Caco-2 (cell line): ENCODE measurements at regions not wholly inside any gene's neighbourhood (a gene's known extent, or its start where the extent isn't known, plus 50 kb on each side); places are given as distances from the start of the nearest gene placed in this dataset.

Experiments
- BruUV-seq: library from RNA; stranded (reverse); fragments of 400-500 nt; replicated peaks from 2 replicates; lab custom pipeline; 2021; lab: Mats Ljungman, UMichigan
- CTCF ChIA-PET: fragments of 300-600 bp; sonication (Branson Sonifier 250); formaldehyde crosslinking; loops from one replicate; lab custom pipeline; 2022; ENCODE audit warnings: antibody characterized with exemption; lab: Charles Lee
- POLR2A ChIA-PET: fragments of 300-600 bp; sonication (Branson Sonifier 250); formaldehyde crosslinking; loops from one replicate; lab custom pipeline; 2022; ENCODE audit warnings: antibody characterized with exemption; lab: Charles Lee
- DNase-seq, 2 experiments: peaks; one replicate each; pipeline versions ENCODE4 v3.0.0 to v3.0.0-alpha.2; 2020 to 2022
- H3K27me3 ChIP-seq: replicated peaks from 2 replicates; pipeline ENCODE4 v1.6.0; 2011; ENCODE audit warnings: low read length; ENCODE audit not compliant: control insufficient read depth, insufficient read depth
- H3K36me3 ChIP-seq: 2 replicates; pipeline ENCODE4 v1.5.1; 2011; ENCODE audit warnings: low read length; ENCODE audit not compliant: control insufficient read depth, insufficient read depth
- H3K4me1 ChIP-seq: fragments of 250-450 bp; sonication (Bioruptor Pico); 2 replicates; pipeline ENCODE4 v1.5.1; 2020; ENCODE audit warnings: mild to moderate bottlenecking
- H3K4me3 ChIP-seq: 2 replicates; pipeline ENCODE4 v1.5.1; 2011; ENCODE audit warnings: low read depth, mild to moderate bottlenecking, control low read depth, low read length
- H3K9me3 ChIP-seq: fragments of 250-450 bp; sonication (Bioruptor Pico); 2 replicates; pipeline ENCODE4 v1.5.1; 2020; ENCODE audit warnings: mild to moderate bottlenecking, moderate library complexity
- H3K27ac Mint-ChIP-seq: one replicate; pipeline ENCODE4 v1.8.0; 2022; ENCODE audit warnings: mixed read lengths; ENCODE audit not compliant: unreplicated experiment
- H3K27me3 Mint-ChIP-seq: one replicate; pipeline ENCODE4 v1.8.0; 2022; ENCODE audit warnings: mixed read lengths; ENCODE audit not compliant: insufficient read depth, unreplicated experiment
- H3K36me3 Mint-ChIP-seq: one replicate; pipeline ENCODE4 v1.8.0; 2022; ENCODE audit warnings: mild to moderate bottlenecking, mixed read lengths; ENCODE audit not compliant: insufficient read depth, unreplicated experiment
- H3K4me1 Mint-ChIP-seq: one replicate; pipeline ENCODE4 v1.8.0; 2022; ENCODE audit warnings: low read depth, mixed read lengths; ENCODE audit not compliant: unreplicated experiment
- H3K4me3 Mint-ChIP-seq: one replicate; pipeline ENCODE4 v1.8.0; 2022; ENCODE audit warnings: mild to moderate bottlenecking, moderate library complexity, mixed read lengths; ENCODE audit not compliant: unreplicated experiment
- H3K9me3 Mint-ChIP-seq: one replicate; pipeline ENCODE4 v1.8.0; 2022; ENCODE audit warnings: mixed read lengths; ENCODE audit not compliant: unreplicated experiment
- CTCF ChIP-seq, 2 experiments: fragments of 200-600 bp in 1 of 2; IDR thresholded peaks; 1 replicate in 1 of 2; 2 replicates in 1 of 2; pipeline versions ENCODE4 v1.5.1 to v1.8.0; 2011 to 2022; ENCODE audit warnings: antibody characterized with exemption in 1 of 2, control low read depth in 1 of 2, inconsistent platforms in 1 of 2, low read depth in 1 of 2, low read length in 1 of 2, mild to moderate bottlenecking in 1 of 2, moderate library complexity in 1 of 2; ENCODE audit not compliant: insufficient read depth in 1 of 2, severe bottlenecking in 1 of 2, unreplicated experiment in 1 of 2
- intact Hi-C: fragments of 100-400 bp; cut with micrococcal nuclease; formaldehyde crosslinking; loops from one replicate; pipeline ENCODE4 v1.10.0; 2022; ENCODE audit not compliant: unreplicated experiment

- intact Hi-C loops, result no loop called here
- no peak for TF ChIP-seq CTCF (IDR thresholded peaks at IDR 0.05; ENCODE audit: insufficient read depth in 1 of 2, low read depth in 1 of 2, low read length in 1 of 2, severe bottlenecking in 1 of 2, unreplicated experiment in 1 of 2)
- no peak for DNase-seq
- Mint-ChIP-seq H3K27ac (no peak overlapping the region), H3K4me3 (no peak overlapping the region), H3K9me3 (no peaks in the 10 kb centered on the region), H3K27me3 (no peaks in the 10 kb centered on the region), H3K4me1 (no peaks in the 10 kb centered on the region), H3K36me3 (no peaks in the 10 kb centered on the region)
- peaks cover 4% of the 10 kb centered on the region; the same call in 1 of the 2 replicates for H3K9me3 ChIP-seq
- H3K27me3 ChIP-seq, result no peaks in the 10 kb centered on the region
- ChIA-PET POLR2A (no interaction called here), CTCF (no interaction called here)
- no peak overlapping the region for H3K4me3 ChIP-seq
- H3K4me1 ChIP-seq, result no peaks in the 10 kb centered on the region
- H3K36me3 ChIP-seq, result no peaks in the 10 kb centered on the region
- BruUV-seq, result no TSS peak
Observed at GRCh38 chr12:103197725-103198388, 240.4 kb downstream of the ASCL1 start.

GRCh38 chr12:103198499-103198898 is 241.0 kb downstream of the ASCL1 start:
- no peaks in the 10 kb centered on the region for H3K27me3 ChIP-seq
- intact Hi-C loops, result no loop called here
- H3K4me3 ChIP-seq, result no peak overlapping the region
- CTCF ChIA-PET, result no interaction called here
- Mint-ChIP-seq H3K9me3 (no peaks in the 10 kb centered on the region), H3K4me1 (no peaks in the 10 kb centered on the region), H3K27ac (no peak overlapping the region), H3K27me3 (no peaks in the 10 kb centered on the region), H3K4me3 (no peak overlapping the region), H3K36me3 (no peaks in the 10 kb centered on the region)
- peaks cover 4% of the 10 kb centered on the region; the same call in 1 of the 2 replicates for H3K9me3 ChIP-seq
- POLR2A ChIA-PET, result no interaction called here
- no peak for TF ChIP-seq CTCF (IDR thresholded peaks at IDR 0.05; ENCODE audit: insufficient read depth in 1 of 2, low read depth in 1 of 2, low read length in 1 of 2, severe bottlenecking in 1 of 2, unreplicated experiment in 1 of 2)
- BruUV-seq, result no TSS peak
- DNase-seq, result no peak
- H3K4me1 ChIP-seq, result no peaks in the 10 kb centered on the region
- no peaks in the 10 kb centered on the region for H3K36me3 ChIP-seq

- Mint-ChIP-seq H3K36me3 (no peaks in the 10 kb centered on the region), H3K27ac (no peak overlapping the region), H3K4me3 (no peak overlapping the region), H3K9me3 (no peaks in the 10 kb centered on the region), H3K4me1 (no peaks in the 10 kb centered on the region), H3K27me3 (no peaks in the 10 kb centered on the region)
- ChIA-PET POLR2A (no interaction called here), CTCF (no interaction called here)
- TF ChIP-seq CTCF (IDR thresholded peaks at IDR 0.05; ENCODE audit: insufficient read depth in 1 of 2, low read depth in 1 of 2, low read length in 1 of 2, severe bottlenecking in 1 of 2, unreplicated experiment in 1 of 2), result no peak
- BruUV-seq, result no TSS peak
- H3K9me3 ChIP-seq, result no peaks in the 10 kb centered on the region
- DNase-seq, result no peak
- H3K36me3 ChIP-seq, result no peaks in the 10 kb centered on the region
- no peaks in the 10 kb centered on the region for H3K27me3 ChIP-seq
- intact Hi-C loops, result loop anchor here (1.0 kb wide), 1 partner anchor 22 kb away; no protein-coding TSS in a partner anchor
- no peaks in the 10 kb centered on the region for H3K4me1 ChIP-seq
- H3K4me3 ChIP-seq, result no peak overlapping the region
Observed at GRCh38 chr12:103205906-103206305, 248.4 kb downstream of the ASCL1 start.
